ENCODE measurements at regions not wholly inside any gene's neighbourhood (a gene's known extent, or its start where the extent isn't known, plus 50 kb on each side); places are given as distances from the start of the nearest gene placed in this dataset.

GRCh38 chr6:137779982-137780381 lies 87.1 kb upstream of the TNFAIP3 start:
- 81% methylated on average over 3 of the region's 3 CpGs for WGBS (ENCODE audit: insufficient coverage, insufficient replicate concordance, low lambda C conversion rate, missing lambda C conversion rate)
- BruUV-seq (replicated peaks) = no TSS peak
- no peak for DNase-seq (ENCODE audit: low read depth, low spot score)
- in situ Hi-C loops (cut with MboI) = no loop called here
- Histone ChIP-seq H3K79me2 (ENCODE audit: control insufficient read depth, insufficient read depth, low read length) (no peaks in the 10 kb centered on the region), H2AFZ (ENCODE audit: control insufficient read depth, low read depth, low read length) (no peak overlapping the region), H3K4me3 (no peak overlapping the region), H3K9me3 (replicated peaks; ENCODE audit: control insufficient read depth, insufficient read depth, low read length) (no peaks in the 10 kb centered on the region), H3K27me3 (replicated peaks in 1 of 2; ENCODE audit: control insufficient read depth in 2 of 2, insufficient read depth in 2 of 2, low read length in 1 of 2) (no peaks in the 10 kb centered on the region), H3K9ac (ENCODE audit: control insufficient read depth, insufficient read depth, low read length) (no peak overlapping the region), H3K4me1 (ENCODE audit: control insufficient read depth, insufficient read depth, low read length) (no peaks in the 10 kb centered on the region), H3K4me2 (ENCODE audit: control insufficient read depth, insufficient read depth) (no peak overlapping the region), H3K36me3 (ENCODE audit: control insufficient read depth in 2 of 2, insufficient read depth in 2 of 2, low read length in 1 of 2) (no peaks in the 10 kb centered on the region), H4K20me1 (ENCODE audit: control insufficient read depth, insufficient read depth) (no peaks in the 10 kb centered on the region), H3K27ac (ENCODE audit: control insufficient read depth, insufficient read depth) (no peak overlapping the region)
- SMC1A ChIA-PET (ENCODE audit: uncharacterized antibody, unreplicated experiment) = interaction anchor here (0.6 to 2.2 kb wide), 3 partner anchors 10 to 113 kb away, joined by 3 to 8 read pairs (median 5); no protein-coding TSS in a partner anchor
- intact Hi-C loops (cut with micrococcal nuclease; ENCODE audit: unreplicated experiment) = no loop called here
- no peak for FAIRE-seq
- CTCF ChIA-PET = no interaction called here
- ATAC-seq = no peak
- RAD21 ChIA-PET (ENCODE audit: unreplicated experiment) = no interaction called here
- POLR2A ChIA-PET = interaction anchor here (1.8 kb wide), 1 partner anchor 10 kb away, joined by 4 read pairs; no protein-coding TSS in a partner anchor
- no peak for TF ChIP-seq ZNF207 (IDR thresholded peaks at IDR 0.05; ENCODE audit: borderline replicate concordance)
- TF ChIP-seq KAT2A (conservative IDR thresholded peaks at IDR 0.05; ENCODE audit: control insufficient read depth, low read depth, low read length) = no peak
- no peak for TF ChIP-seq MAX (IDR thresholded peaks at IDR 0.05; ENCODE audit: low read depth, low read length)
- TF ChIP-seq USF2 (IDR thresholded peaks at IDR 0.05; ENCODE audit: borderline replicate concordance, low read depth, low read length) = no peak
- TF ChIP-seq TCF3 (IDR thresholded peaks at IDR 0.05; ENCODE audit: borderline replicate concordance, insufficient read depth, low read depth, low read length) = no peak
- TF ChIP-seq EED (IDR thresholded peaks at IDR 0.05; ENCODE audit: low read depth) = no peak
- TF ChIP-seq RELA (IDR thresholded peaks at IDR 0.05; ENCODE audit: borderline replicate concordance, partially characterized antibody) = no peak
- no peak for TF ChIP-seq CBX3 (IDR thresholded peaks at IDR 0.05; ENCODE audit: borderline replicate concordance, low read depth)
- no peak for TF ChIP-seq ETV6 (conservative IDR thresholded peaks at IDR 0.05 in 1 of 2, IDR thresholded peaks at IDR 0.05 in 1 of 2; ENCODE audit: borderline replicate concordance in 1 of 2, low read depth in 1 of 2)
- TF ChIP-seq SRF (IDR thresholded peaks at IDR 0.05; ENCODE audit: low read depth in 2 of 2, low read length in 2 of 2) = no peak
- TF ChIP-seq CEBPZ (IDR thresholded peaks at IDR 0.05; ENCODE audit: low read depth, low read length) = no peak
- TF ChIP-seq SREBF2 (IDR thresholded peaks at IDR 0.05; ENCODE audit: low read length) = no peak
- TF ChIP-seq ZBTB33 (IDR thresholded peaks at IDR 0.05) = no peak
- no peak for TF ChIP-seq ATF2 (IDR thresholded peaks at IDR 0.05; ENCODE audit: low read length)
- no peak for TF ChIP-seq RB1 (IDR thresholded peaks at IDR 0.05; ENCODE audit: borderline replicate concordance)
- TF ChIP-seq ZNF622 (IDR thresholded peaks at IDR 0.05) = no peak
- TF ChIP-seq KLF5 (IDR thresholded peaks at IDR 0.05; ENCODE audit: partially characterized antibody) = no peak
- no peak for TF ChIP-seq HDGF (IDR thresholded peaks at IDR 0.05)
